DOHH2 (cell line): ENCODE measurements at regions not wholly inside any gene's neighbourhood (a gene's known extent, or its start where the extent isn't known, plus 50 kb on each side); places are given as distances from the start of the nearest gene placed in this dataset.

ENCODE experiments used
- H3F3A ChIP-seq: fragments of 200-600 bp; sonication (generic), shearing (Covaris generic); 2 replicates; pipeline ENCODE4 v1.6.0; 2016; ENCODE audit warnings: antibody characterized with exemption, mild to moderate bottlenecking; ENCODE audit not compliant: control insufficient read depth, insufficient read depth
- H3K27ac ChIP-seq: fragments of 200-600 bp; sonication (generic); 2 replicates; pipeline ENCODE4 v1.5.1; 2014; ENCODE audit warnings: low read depth, mild to moderate bottlenecking, low read length, moderate library complexity
- H3K27me3 ChIP-seq: fragments of 200-600 bp; sonication (generic); 2 replicates; pipeline ENCODE4 v1.6.1; 2014; ENCODE audit warnings: mild to moderate bottlenecking, low read length, mixed read lengths; ENCODE audit not compliant: control insufficient read depth
- H3K36me3 ChIP-seq: fragments of 200-600 bp; sonication (generic); 2 replicates; pipeline ENCODE4 v1.6.1; 2014; ENCODE audit warnings: mild to moderate bottlenecking, low read length, moderate library complexity, mixed read lengths; ENCODE audit not compliant: control insufficient read depth
- H3K4me1 ChIP-seq: fragments of 200-600 bp; sonication (generic); 2 replicates; pipeline ENCODE4 v1.6.1; 2014; ENCODE audit warnings: mild to moderate bottlenecking, low read length, mixed read lengths; ENCODE audit not compliant: control insufficient read depth
- H3K4me2 ChIP-seq: fragments of 200-600 bp; sonication (generic); 2 replicates; pipeline ENCODE4 v1.6.0; 2014; ENCODE audit warnings: mild to moderate bottlenecking, low read length, moderate library complexity
- H3K4me3 ChIP-seq: fragments of 200-600 bp; sonication (generic); 2 replicates; pipeline ENCODE4 v1.5.1; 2014; ENCODE audit warnings: mild to moderate bottlenecking, low read length, mixed read lengths
- H3K79me2 ChIP-seq: fragments of 200-600 bp; sonication (generic); 2 replicates; pipeline ENCODE4 v1.6.1; 2014; ENCODE audit warnings: mild to moderate bottlenecking, low read length, mixed read lengths; ENCODE audit not compliant: control insufficient read depth
- H3K9me2 ChIP-seq: fragments of 200-600 bp; sonication (generic); replicated peaks from 2 replicates; pipeline ENCODE4 v1.6.1; 2014; ENCODE audit warnings: mild to moderate bottlenecking, low read length, mixed read lengths; ENCODE audit not compliant: control insufficient read depth
- H3K9me3 ChIP-seq: fragments of 200-600 bp; sonication (generic); 2 replicates; pipeline ENCODE4 v1.6.1; 2014; ENCODE audit warnings: antibody characterized with exemption, low read length, mixed read lengths; ENCODE audit not compliant: control insufficient read depth, insufficient read depth
- H4K20me1 ChIP-seq: fragments of 200-600 bp; sonication (generic); 2 replicates; pipeline ENCODE4 v1.6.0; 2014; ENCODE audit warnings: low read depth, mild to moderate bottlenecking, antibody characterized with exemption, low read length, moderate library complexity; ENCODE audit not compliant: control insufficient read depth, insufficient read depth
- EZH2phosphoT487 ChIP-seq: fragments of 200-600 bp; sonication (generic); IDR thresholded peaks from 2 replicates; pipeline ENCODE4 v1.6.1; 2017; ENCODE audit warnings: borderline replicate concordance, mild to moderate bottlenecking, antibody characterized with exemption, low read length, moderate library complexity, mixed read lengths
- TF ChIP-seq, protein P1 (sequence below): fragments of 200-600 bp; sonication (generic); IDR thresholded peaks from one replicate; pipeline ENCODE4 v1.5.1; 2014; ENCODE audit warnings: antibody characterized with exemption, mild to moderate bottlenecking, low read depth, low read length; ENCODE audit not compliant: poor library complexity, severe bottlenecking

DNA sequence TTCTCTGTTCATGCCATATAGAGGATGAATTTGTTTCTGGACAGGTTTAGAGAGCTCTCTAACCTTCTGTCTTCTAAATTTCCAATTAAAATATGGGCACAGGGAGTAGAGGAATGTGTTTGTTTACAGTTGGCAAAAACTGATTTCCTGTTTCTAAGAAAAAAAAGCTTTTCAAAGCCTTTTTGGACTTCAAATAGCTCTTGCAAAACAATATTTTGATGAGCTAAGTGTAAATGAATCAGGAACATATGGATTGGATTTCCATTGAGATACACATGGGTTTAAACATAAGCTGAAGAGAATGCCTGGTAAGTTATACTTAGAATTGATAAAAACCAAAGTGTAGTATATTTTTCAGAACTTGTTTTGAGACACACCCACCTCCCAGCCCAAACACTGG is 677.5 kb downstream of the NYAP2 start:
- TF ChIP-seq, protein P1, sequence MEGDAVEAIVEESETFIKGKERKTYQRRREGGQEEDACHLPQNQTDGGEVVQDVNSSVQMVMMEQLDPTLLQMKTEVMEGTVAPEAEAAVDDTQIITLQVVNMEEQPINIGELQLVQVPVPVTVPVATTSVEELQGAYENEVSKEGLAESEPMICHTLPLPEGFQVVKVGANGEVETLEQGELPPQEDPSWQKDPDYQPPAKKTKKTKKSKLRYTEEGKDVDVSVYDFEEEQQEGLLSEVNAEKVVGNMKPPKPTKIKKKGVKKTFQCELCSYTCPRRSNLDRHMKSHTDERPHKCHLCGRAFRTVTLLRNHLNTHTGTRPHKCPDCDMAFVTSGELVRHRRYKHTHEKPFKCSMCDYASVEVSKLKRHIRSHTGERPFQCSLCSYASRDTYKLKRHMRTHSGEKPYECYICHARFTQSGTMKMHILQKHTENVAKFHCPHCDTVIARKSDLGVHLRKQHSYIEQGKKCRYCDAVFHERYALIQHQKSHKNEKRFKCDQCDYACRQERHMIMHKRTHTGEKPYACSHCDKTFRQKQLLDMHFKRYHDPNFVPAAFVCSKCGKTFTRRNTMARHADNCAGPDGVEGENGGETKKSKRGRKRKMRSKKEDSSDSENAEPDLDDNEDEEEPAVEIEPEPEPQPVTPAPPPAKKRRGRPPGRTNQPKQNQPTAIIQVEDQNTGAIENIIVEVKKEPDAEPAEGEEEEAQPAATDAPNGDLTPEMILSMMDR, result no peak
- TF ChIP-seq EZH2phosphoT487, result no peak
- Histone ChIP-seq H3K4me3 (no peak overlapping the region), H4K20me1 (no peaks in the 10 kb centered on the region), H3K36me3 (no peaks in the 10 kb centered on the region), H3K9me3 (no peaks in the 10 kb centered on the region), H3F3A (no peaks in the 10 kb centered on the region), H3K27ac (no peak overlapping the region), H3K79me2 (no peaks in the 10 kb centered on the region), H3K9me2 (no peaks in the 10 kb centered on the region), H3K4me1 (no peaks in the 10 kb centered on the region), H3K27me3 (no peaks in the 10 kb centered on the region), H3K4me2 (no peak overlapping the region)

DNA sequence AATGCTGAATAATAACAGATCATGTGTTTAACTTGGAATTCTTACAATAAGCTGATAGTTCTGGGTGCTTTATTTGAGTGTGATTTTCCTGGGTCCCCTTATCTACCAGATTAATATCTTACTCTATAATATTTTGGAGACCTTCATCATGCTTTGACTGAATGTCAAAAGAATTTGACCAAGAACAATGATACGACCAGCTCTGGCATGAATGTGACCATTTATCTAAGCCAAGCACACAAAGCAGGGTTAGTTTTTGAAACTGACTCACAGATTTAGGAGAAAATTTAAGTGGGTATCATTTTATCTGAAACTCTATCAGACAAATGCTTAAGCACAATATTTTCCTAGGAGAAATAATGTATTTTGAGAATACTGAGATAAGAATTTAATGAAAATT is 677.0 kb downstream of the NYAP2 start:
- Histone ChIP-seq H3F3A (no peaks in the 10 kb centered on the region), H3K9me3 (no peaks in the 10 kb centered on the region), H3K4me2 (no peak overlapping the region), H3K4me3 (no peak overlapping the region), H3K27me3 (no peaks in the 10 kb centered on the region), H3K4me1 (no peaks in the 10 kb centered on the region), H3K79me2 (no peaks in the 10 kb centered on the region), H4K20me1 (no peaks in the 10 kb centered on the region), H3K36me3 (no peaks in the 10 kb centered on the region), H3K9me2 (no peaks in the 10 kb centered on the region), H3K27ac (no peak overlapping the region)
- TF ChIP-seq, protein P1, result no peak
- no peak for TF ChIP-seq EZH2phosphoT487

DNA sequence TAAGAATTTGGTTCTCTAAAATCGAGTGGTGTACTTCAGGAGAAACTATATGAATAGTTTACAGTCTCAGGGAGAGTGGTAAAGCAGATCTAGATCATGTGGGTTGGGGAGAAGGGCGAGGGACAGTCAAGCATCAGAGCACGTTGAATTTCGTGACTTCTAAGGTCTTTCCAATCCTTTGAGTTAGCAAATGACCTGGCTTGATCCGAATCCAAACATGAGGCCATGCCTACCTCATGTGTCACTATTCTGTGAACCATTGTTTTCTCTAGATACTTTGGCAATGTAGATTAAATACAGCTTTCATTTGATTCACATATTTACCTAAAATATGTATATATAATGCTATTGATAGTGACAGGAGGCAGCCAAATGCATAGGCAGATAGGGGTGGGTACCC is 674.9 kb downstream of the NYAP2 start:
- Histone ChIP-seq H3K4me2 (no peak overlapping the region), H4K20me1 (no peaks in the 10 kb centered on the region), H3K79me2 (no peaks in the 10 kb centered on the region), H3F3A (no peaks in the 10 kb centered on the region), H3K36me3 (no peaks in the 10 kb centered on the region), H3K27me3 (no peaks in the 10 kb centered on the region), H3K4me1 (no peaks in the 10 kb centered on the region), H3K4me3 (no peak overlapping the region), H3K9me2 (no peaks in the 10 kb centered on the region), H3K27ac (no peak overlapping the region), H3K9me3 (no peaks in the 10 kb centered on the region)
- TF ChIP-seq, protein P1, result no peak
- TF ChIP-seq EZH2phosphoT487, result no peak
